ENCODE measurements at regions not wholly inside any gene's neighbourhood (a gene's known extent, or its start where the extent isn't known, plus 50 kb on each side); places are given as distances from the start of the nearest gene placed in this dataset.

- H3K27ac ChIP-seq: no peak overlapping the region
- TF ChIP-seq POLR2A (IDR thresholded peaks at IDR 0.05): no peak
- no peak for TF ChIP-seq CTCF (IDR thresholded peaks at IDR 0.05)
- no peak for TF ChIP-seq POLR2AphosphoS5 (IDR thresholded peaks at IDR 0.05; ENCODE audit: insufficient read depth in 1 of 2, low read depth in 1 of 2)
- no peaks in the 10 kb centered on the region for H3K4me1 ChIP-seq
- H3K36me3 ChIP-seq: no peaks in the 10 kb centered on the region
- H3K4me3 ChIP-seq: no peak overlapping the region
- DNase-seq (ENCODE audit: extremely low spot score in 2 of 2): no peak
- no peaks in the 10 kb centered on the region for H3K9me3 ChIP-seq
- intact Hi-C loops (cut with DNase I): no loop called here
- no peaks in the 10 kb centered on the region for H3K27me3 ChIP-seq
Measured at GRCh38 chr18:71049893-71050292, 761.0 kb downstream of the SOCS6 start.

GRCh38 chr18:71047882-71048281 lies 759.0 kb downstream of the SOCS6 start:
- Histone ChIP-seq H3K4me1 (no peaks in the 10 kb centered on the region), H3K4me3 (no peak overlapping the region), H3K9me3 (no peaks in the 10 kb centered on the region), H3K27me3 (no peaks in the 10 kb centered on the region), H3K27ac (no peak overlapping the region), H3K36me3 (no peaks in the 10 kb centered on the region)
- no peak for TF ChIP-seq CTCF (IDR thresholded peaks at IDR 0.05)
- TF ChIP-seq POLR2AphosphoS5 (IDR thresholded peaks at IDR 0.05; ENCODE audit: insufficient read depth in 1 of 2, low read depth in 1 of 2): no peak
- no peak for TF ChIP-seq POLR2A (IDR thresholded peaks at IDR 0.05)
- DNase-seq (ENCODE audit: extremely low spot score in 2 of 2): no peak
- intact Hi-C loops (cut with DNase I): no loop called here

- Histone ChIP-seq H3K36me3 (no peaks in the 10 kb centered on the region), H3K4me1 (no peaks in the 10 kb centered on the region), H3K9me3 (no peaks in the 10 kb centered on the region), H3K27me3 (no peaks in the 10 kb centered on the region), H3K27ac (no peak overlapping the region), H3K4me3 (no peak overlapping the region)
- TF ChIP-seq CTCF (IDR thresholded peaks at IDR 0.05): no peak
- no peak for TF ChIP-seq POLR2AphosphoS5 (IDR thresholded peaks at IDR 0.05; ENCODE audit: insufficient read depth in 1 of 2, low read depth in 1 of 2)
- no peak for TF ChIP-seq POLR2A (IDR thresholded peaks at IDR 0.05)
- intact Hi-C loops (cut with DNase I): no loop called here
- DNase-seq (ENCODE audit: extremely low spot score in 2 of 2): no peak
Measured at GRCh38 chr18:71045331-71046065, 756.7 kb downstream of the SOCS6 start.

- H3K27ac ChIP-seq: no peak overlapping the region
- TF ChIP-seq POLR2AphosphoS5 (IDR thresholded peaks at IDR 0.05; ENCODE audit: insufficient read depth in 1 of 2, low read depth in 1 of 2) (no peak), POLR2A (IDR thresholded peaks at IDR 0.05) (no peak), CTCF (IDR thresholded peaks at IDR 0.05) (no peak)
- H3K36me3 ChIP-seq: no peaks in the 10 kb centered on the region
- intact Hi-C loops (cut with DNase I): no loop called here
- H3K9me3 ChIP-seq: no peaks in the 10 kb centered on the region
- H3K27me3 ChIP-seq: no peaks in the 10 kb centered on the region
- H3K4me3 ChIP-seq: no peak overlapping the region
- no peaks in the 10 kb centered on the region for H3K4me1 ChIP-seq
- DNase-seq (ENCODE audit: extremely low spot score in 2 of 2): no peak
Measured at GRCh38 chr18:71040161-71040560, 751.3 kb downstream of the SOCS6 start.

GRCh38 chr18:71038196-71038595 lies 749.4 kb downstream of the SOCS6 start:
- no peak for DNase-seq (ENCODE audit: extremely low spot score in 2 of 2)
- no peaks in the 10 kb centered on the region for H3K27me3 ChIP-seq
- H3K27ac ChIP-seq: no peak overlapping the region
- H3K4me3 ChIP-seq: no peak overlapping the region
- no peaks in the 10 kb centered on the region for H3K36me3 ChIP-seq
- TF ChIP-seq POLR2A (IDR thresholded peaks at IDR 0.05): no peak
- TF ChIP-seq CTCF (IDR thresholded peaks at IDR 0.05): no peak
- no peak for TF ChIP-seq POLR2AphosphoS5 (IDR thresholded peaks at IDR 0.05; ENCODE audit: insufficient read depth in 1 of 2, low read depth in 1 of 2)
- no peaks in the 10 kb centered on the region for H3K9me3 ChIP-seq
- H3K4me1 ChIP-seq: no peaks in the 10 kb centered on the region
- intact Hi-C loops (cut with DNase I): no loop called here
